ENCODE measurements at regions not wholly inside any gene's neighbourhood (a gene's known extent, or its start where the extent isn't known, plus 50 kb on each side); places are given as distances from the start of the nearest gene placed in this dataset.

DNA sequence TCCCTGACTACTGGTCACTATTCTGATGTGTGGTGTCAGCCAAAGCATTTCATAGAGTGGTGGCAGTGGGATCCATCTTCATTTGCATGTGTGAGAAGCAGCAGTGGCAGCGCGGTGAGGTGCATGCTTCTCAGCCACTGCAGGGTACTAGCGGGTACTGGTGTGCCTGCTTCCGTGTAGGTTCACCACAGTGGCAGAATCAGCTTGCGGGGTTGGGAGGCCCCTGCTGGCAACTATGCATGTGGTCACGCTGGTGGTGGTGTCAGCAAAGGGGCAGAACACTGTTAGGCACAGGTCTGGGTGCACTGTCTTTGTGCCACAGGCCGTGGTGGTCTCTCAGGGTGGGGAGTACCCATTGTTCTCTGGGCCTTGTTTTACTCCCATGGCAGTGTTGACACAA lies 286.4 kb upstream of the TENM4 start:
- Histone ChIP-seq H3K9me1 (ENCODE audit: insufficient read depth, low read length) (no peaks in the 10 kb centered on the region), H3K23ac (ENCODE audit: low read depth, low read length) (no peak overlapping the region), H3K27me3 (ENCODE audit: control insufficient read depth, insufficient read depth, low read length) (no peaks in the 10 kb centered on the region), H4K5ac (ENCODE audit: low read depth, low read length) (no peak overlapping the region), H3K4me1 (ENCODE audit: control insufficient read depth, insufficient read depth, low read length) (no peaks in the 10 kb centered on the region), H3K9me3 (ENCODE audit: control insufficient read depth, insufficient read depth, low read length) (no peaks in the 10 kb centered on the region), H2AFZ (replicated peaks; ENCODE audit: low read length, poor library complexity) (no peak overlapping the region), H3K27ac (ENCODE audit: insufficient read depth, low read length) (no peak overlapping the region), H4K8ac (ENCODE audit: low read depth in 2 of 2, low read length in 2 of 2) (no peak overlapping the region), H2AK9ac (replicated peaks; ENCODE audit: low read depth, low read length, poor library complexity) (no peak overlapping the region), H3K4ac (ENCODE audit: low read depth, low read length) (no peak overlapping the region), H2BK5ac (ENCODE audit: low read depth, low read length, poor library complexity, severe bottlenecking) (no peak overlapping the region), H3K4me2 (ENCODE audit: low read depth, low read length) (no peak overlapping the region), H2BK120ac (ENCODE audit: low read depth, low read length) (no peak overlapping the region), H2BK15ac (ENCODE audit: low read depth, low read length) (no peak overlapping the region), H4K91ac (ENCODE audit: insufficient read depth, low read depth, low read length) (no peak overlapping the region), H2BK20ac (ENCODE audit: low read depth, low read length) (no peak overlapping the region), H3K9ac (ENCODE audit: low read depth, low read length) (no peak overlapping the region), H3K79me1 (ENCODE audit: low read depth in 1 of 2, low read length in 2 of 2) (no peaks in the 10 kb centered on the region), H3K4me3 (ENCODE audit: insufficient read depth, low read depth, low read length) (no peak overlapping the region), H3K14ac (replicated peaks; ENCODE audit: low read depth, low read length) (no peak overlapping the region), H3K36me3 (ENCODE audit: control insufficient read depth, insufficient read depth, low read length) (no peaks in the 10 kb centered on the region), H3K56ac (ENCODE audit: extremely low read depth, insufficient read depth, low read length) (no peak overlapping the region), H3K18ac (ENCODE audit: low read depth, low read length) (no peak overlapping the region), H4K20me1 (ENCODE audit: insufficient read depth, low read length) (no peaks in the 10 kb centered on the region), H2AK5ac (ENCODE audit: low read depth, low read length) (no peak overlapping the region)
- dilution Hi-C loops (cut with HindIII; ENCODE audit: low sequenced_read_pairs, unreplicated experiment) (no loop called here), intact Hi-C loops (cut with micrococcal nuclease) (no loop called here), in situ Hi-C loops (cut with MboI; ENCODE audit: low sequenced_read_pairs) (no loop called here)
- CTCF ChIA-PET = no interaction called here
- no TSS peak for BruUV-seq (replicated peaks)
- no peak for ATAC-seq (ENCODE audit: low read depth)
- POLR2A ChIA-PET (ENCODE audit: unreplicated experiment) = no interaction called here
- WGBS, 2 experiments (ENCODE audit: extremely low coverage in 2 of 2, insufficient read length in 1 of 2) = 78% methylated on average over 5 of the region's 7 CpGs; no CpG with 5 or more reads in 1 of the 2 experiments
- TF ChIP-seq RFX5 (IDR thresholded peaks at IDR 0.05; ENCODE audit: low read depth, low read length) (no peak), MAFK (IDR thresholded peaks at IDR 0.05; ENCODE audit: low read depth, low read length) (no peak), FOS (IDR thresholded peaks at IDR 0.05; ENCODE audit: low read depth, low read length) (no peak), BHLHE40 (IDR thresholded peaks at IDR 0.05; ENCODE audit: low read depth, low read length) (no peak), NFE2L2 (IDR thresholded peaks at IDR 0.05; ENCODE audit: low read depth, low read length) (no peak), CEBPB (IDR thresholded peaks at IDR 0.05; ENCODE audit: low read depth, low read length) (no peak), RAD21 (IDR thresholded peaks at IDR 0.05; ENCODE audit: low read length) (no peak), MAZ (IDR thresholded peaks at IDR 0.05; ENCODE audit: borderline replicate concordance, low read depth, low read length) (no peak)
- TF ChIP-seq, protein P1, sequence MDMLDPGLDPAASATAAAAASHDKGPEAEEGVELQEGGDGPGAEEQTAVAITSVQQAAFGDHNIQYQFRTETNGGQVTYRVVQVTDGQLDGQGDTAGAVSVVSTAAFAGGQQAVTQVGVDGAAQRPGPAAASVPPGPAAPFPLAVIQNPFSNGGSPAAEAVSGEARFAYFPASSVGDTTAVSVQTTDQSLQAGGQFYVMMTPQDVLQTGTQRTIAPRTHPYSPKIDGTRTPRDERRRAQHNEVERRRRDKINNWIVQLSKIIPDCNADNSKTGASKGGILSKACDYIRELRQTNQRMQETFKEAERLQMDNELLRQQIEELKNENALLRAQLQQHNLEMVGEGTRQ (IDR thresholded peaks at IDR 0.05; ENCODE audit: low read depth, low read length) = no peak
- DNase-seq = no peak
